Thymus (tissue), 11 donors: ENCODE measurements at regions not wholly inside any gene's neighbourhood (a gene's known extent, or its start where the extent isn't known, plus 50 kb on each side); places are given as distances from the start of the nearest gene placed in this dataset.

Experiments used
- DNase-seq, 9 donors: peaks; one replicate each; pipeline ENCODE4 v3.0.0-alpha.2; 2013; ENCODE audit warnings: low spot score in 9 of 9, low read depth in 6 of 9, missing footprints in 1 of 9
- H3K27ac ChIP-seq, 2 donors: one replicate each; pipeline ENCODE4 v1.5.1; 2013; ENCODE audit warnings: control low read depth in 1 of 2, low read depth in 1 of 2, low read length in 1 of 2, mild to moderate bottlenecking in 1 of 2, moderate library complexity in 1 of 2
- H3K27me3 ChIP-seq, 2 donors: one replicate each; pipeline ENCODE4 v1.5.1; 2013; ENCODE audit warnings: low read length in 1 of 2; ENCODE audit not compliant: control insufficient read depth in 2 of 2, insufficient read depth in 1 of 2
- H3K36me3 ChIP-seq, 2 donors: one replicate each; pipeline ENCODE4 v1.5.1; 2013; ENCODE audit warnings: low read length in 1 of 2, mild to moderate bottlenecking in 1 of 2, moderate library complexity in 1 of 2; ENCODE audit not compliant: control insufficient read depth in 2 of 2, insufficient read depth in 2 of 2
- H3K4me1 ChIP-seq, 2 donors: one replicate each; pipeline ENCODE4 v1.5.1; 2013; ENCODE audit warnings: low read length in 2 of 2; ENCODE audit not compliant: control insufficient read depth in 2 of 2, insufficient read depth in 2 of 2
- H3K4me3 ChIP-seq, 2 donors: one replicate each; pipeline ENCODE4 v1.5.1; 2013; ENCODE audit warnings: low read length in 2 of 2, control low read depth in 1 of 2, mild to moderate bottlenecking in 1 of 2
- H3K9me3 ChIP-seq, 2 donors: one replicate each; pipeline ENCODE4 v1.5.1; 2013; ENCODE audit warnings: low read length in 1 of 2, mild to moderate bottlenecking in 1 of 2; ENCODE audit not compliant: control insufficient read depth in 2 of 2, insufficient read depth in 1 of 2
- WGBS: extraction: QIAGEN DNeasy Blood & Tissue Kit; methylation state at CpG from one replicate; pipeline ENCODE4 v1.1.7; 2013; 5-methylcytosine and 5-hydroxymethylcytosine counted together
- donor health status: healthy.

DNA sequence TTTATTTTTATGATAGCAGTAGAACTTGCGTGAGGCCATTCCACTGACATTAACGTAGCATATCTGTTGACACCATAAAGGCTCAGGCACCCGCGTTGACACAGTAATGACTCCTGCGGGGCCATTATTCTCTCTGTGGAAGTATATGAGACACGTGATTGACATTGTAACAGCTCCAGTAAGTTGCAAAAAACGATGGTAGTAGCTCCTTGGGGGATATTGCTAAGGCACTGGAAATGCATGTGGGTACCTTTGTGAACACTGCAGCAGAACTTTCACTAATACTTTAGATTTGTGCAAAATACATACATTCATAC is 918.8 kb upstream of the CDH8 start:
- Histone ChIP-seq H3K9me3 (peaks cover 0 to 8% of the 10 kb centered on the region in 2 donors), H3K27ac (no peak overlapping the region), H3K27me3 (no peaks in the 10 kb centered on the region), H3K4me1 (no peaks in the 10 kb centered on the region), H3K36me3 (no peaks in the 10 kb centered on the region), H3K4me3 (no peak overlapping the region)
- 64% methylated on average over 7 of the region's 7 CpGs for WGBS
- DNase-seq, result no peak

DNA sequence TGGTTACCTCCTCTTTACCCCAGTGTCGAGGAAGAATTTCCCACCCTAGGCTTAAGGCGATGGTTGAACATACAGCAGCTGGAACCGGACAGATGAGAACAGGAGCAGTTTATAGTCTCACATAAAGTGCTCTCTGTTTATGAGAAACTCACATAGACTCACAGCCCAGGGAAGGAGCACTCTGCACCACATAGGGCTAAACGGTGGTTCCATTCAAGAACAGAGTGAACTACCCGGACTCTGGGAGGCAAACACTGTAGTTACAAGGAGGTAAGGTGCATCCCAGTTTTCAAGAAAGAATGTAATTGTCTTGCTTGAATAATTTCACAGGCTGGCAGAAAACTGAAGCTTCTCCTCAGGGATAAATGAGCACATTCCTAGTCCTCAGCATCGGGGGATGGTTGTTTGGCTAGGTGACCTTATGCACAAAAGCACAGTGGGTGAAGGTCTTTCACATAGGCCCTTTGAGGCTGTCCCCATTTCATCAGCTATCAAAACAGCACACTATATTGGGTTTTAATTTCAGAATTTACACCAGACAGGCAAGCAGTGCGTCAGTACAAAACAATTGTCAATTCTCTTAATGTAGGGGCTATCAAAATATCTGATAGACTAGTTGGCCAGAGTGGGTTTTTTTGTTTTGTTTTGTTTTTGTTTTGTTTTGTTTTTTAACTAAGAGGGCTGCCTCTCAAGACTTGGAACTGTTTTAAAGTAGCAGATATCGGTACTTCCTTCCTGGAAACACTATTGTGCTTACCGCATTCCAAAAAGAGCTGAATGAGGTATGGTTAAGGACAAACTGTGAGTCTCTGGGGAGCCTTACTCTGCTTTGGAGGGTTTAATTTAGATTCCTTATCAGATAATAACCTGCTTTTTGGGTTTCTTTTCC is 918.1 kb upstream of the CDH8 start:
- Histone ChIP-seq H3K4me1 (no peaks in the 10 kb centered on the region), H3K27ac (no peak overlapping the region), H3K9me3 (peaks cover 0 to 8% of the 10 kb centered on the region in 2 donors), H3K36me3 (no peaks in the 10 kb centered on the region), H3K4me3 (no peak overlapping the region), H3K27me3 (no peaks in the 10 kb centered on the region)
- no peak for DNase-seq
- 81% methylated on average over 9 of the region's 9 CpGs for WGBS

DNA sequence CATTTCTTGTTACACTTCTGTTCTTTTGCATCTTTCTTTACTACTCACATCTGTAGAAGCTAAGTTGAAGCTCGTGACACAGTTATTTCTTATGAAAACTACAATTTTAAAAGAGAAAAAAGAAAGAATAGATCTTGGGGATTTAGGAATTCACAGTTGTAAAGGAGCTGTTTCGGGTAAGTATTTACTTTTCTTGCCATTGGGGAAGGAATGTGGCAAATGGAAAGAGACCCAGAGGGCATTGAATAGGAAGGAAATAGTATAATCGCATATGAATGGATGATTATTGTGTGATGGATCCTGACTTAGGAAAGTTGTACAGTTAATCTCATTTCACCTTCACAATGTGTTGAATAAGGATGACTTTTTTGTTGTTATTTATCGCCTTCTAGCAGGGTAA is 914.1 kb upstream of the CDH8 start:
- Histone ChIP-seq H3K27me3 (no peaks in the 10 kb centered on the region), H3K4me3 (no peak overlapping the region), H3K36me3 (no peaks in the 10 kb centered on the region), H3K4me1 (no peaks in the 10 kb centered on the region), H3K9me3 (no peaks in the 10 kb centered on the region), H3K27ac (no peak overlapping the region)
- WGBS, result 77% methylated on average over 4 of the region's 4 CpGs
- DNase-seq, result no peak

DNA sequence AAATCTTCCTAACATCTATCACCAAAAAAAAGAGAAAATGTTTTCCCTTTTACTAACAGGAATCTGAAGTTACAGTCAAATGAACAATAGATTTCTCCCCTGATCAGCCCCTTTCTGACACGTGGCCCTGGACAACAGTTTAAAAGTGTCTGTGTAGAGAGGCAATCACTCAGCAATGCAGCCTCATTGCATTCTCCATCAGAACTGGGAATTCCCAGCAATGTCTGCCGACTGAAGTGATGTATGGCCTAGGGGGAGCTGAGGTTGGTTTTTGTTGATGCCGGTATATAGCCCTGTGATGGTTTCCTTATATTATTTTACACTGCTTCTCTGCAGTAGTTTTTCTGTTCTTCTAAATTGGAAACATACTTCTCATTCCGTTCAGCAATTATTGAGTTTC is 904.3 kb upstream of the CDH8 start:
- no peaks in the 10 kb centered on the region for H3K36me3 ChIP-seq
- no peak overlapping the region for H3K4me3 ChIP-seq
- no peaks in the 10 kb centered on the region for H3K9me3 ChIP-seq
- DNase-seq, result no peak
- no peak overlapping the region for H3K27ac ChIP-seq
- H3K27me3 ChIP-seq, result no peaks in the 10 kb centered on the region
- 66% methylated on average over 4 of the region's 4 CpGs for WGBS
- no peaks in the 10 kb centered on the region for H3K4me1 ChIP-seq

DNA sequence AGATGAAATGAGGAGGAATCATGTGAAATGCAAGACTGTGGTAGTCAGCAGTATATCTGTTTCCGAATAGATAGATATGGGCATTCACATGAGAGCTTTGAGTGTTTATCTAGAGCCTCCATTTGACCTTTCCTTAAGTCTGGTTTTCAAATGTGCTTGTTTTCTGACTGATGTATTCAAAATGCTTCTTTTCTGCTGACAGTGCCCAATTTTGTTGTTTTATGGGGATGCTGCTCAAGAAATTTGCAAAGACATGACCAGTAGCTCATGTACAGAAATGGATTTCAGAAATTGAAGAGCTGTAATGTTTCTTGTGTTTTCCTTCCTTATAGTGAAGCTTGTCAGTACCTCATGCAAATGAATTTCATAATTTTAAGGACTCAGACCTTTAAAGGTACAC is 903.4 kb upstream of the CDH8 start:
- Histone ChIP-seq H3K4me3 (no peak overlapping the region), H3K4me1 (no peaks in the 10 kb centered on the region), H3K9me3 (no peaks in the 10 kb centered on the region), H3K27ac (no peak overlapping the region), H3K27me3 (no peaks in the 10 kb centered on the region), H3K36me3 (no peaks in the 10 kb centered on the region)
- no peak for DNase-seq
- 91% methylated on average over 1 of the region's 1 CpG for WGBS

DNA sequence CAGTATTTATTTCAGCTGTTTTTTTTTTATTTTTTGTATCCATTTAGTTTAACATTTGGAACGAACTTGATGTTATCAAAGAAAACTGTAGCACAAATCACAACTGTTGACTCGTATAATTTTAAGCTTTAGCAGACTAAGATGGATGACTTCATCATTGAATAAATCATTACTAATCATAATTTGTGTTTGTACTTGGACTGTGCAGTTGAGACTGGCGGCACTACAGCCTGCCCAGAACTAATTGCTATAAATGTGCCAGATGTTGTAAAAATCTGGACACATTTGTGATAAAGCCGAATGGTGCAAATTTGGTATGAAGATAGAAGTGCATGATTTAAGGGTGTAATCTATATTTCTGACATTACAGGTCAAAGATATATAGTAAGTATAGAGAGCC is 897.7 kb upstream of the CDH8 start:
- WGBS, result 94% methylated on average over 4 of the region's 4 CpGs
- Histone ChIP-seq H3K4me1 (no peaks in the 10 kb centered on the region), H3K27ac (no peak overlapping the region), H3K36me3 (no peaks in the 10 kb centered on the region), H3K4me3 (no peak overlapping the region), H3K9me3 (no peaks in the 10 kb centered on the region), H3K27me3 (no peaks in the 10 kb centered on the region)
- DNase-seq, result no peak

DNA sequence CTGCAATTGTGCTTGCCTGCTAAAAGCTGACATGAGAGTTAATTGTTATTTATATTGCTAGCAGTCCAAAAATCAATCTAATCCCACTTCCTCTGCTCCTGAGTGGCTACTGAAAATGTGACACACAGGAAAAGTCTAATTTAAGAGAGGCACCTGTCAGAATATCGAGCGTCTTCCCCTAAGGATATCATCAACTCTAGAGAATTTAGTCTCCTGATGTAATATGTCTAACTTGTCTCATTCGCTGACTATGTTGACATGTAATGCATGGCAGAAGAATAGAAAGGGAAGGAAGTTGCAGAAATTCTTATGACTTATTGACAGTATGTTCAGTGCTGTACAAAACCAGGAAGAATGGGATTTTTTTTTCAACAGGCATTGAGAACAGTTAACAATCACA is 893.4 kb upstream of the CDH8 start:
- no peak overlapping the region for H3K4me3 ChIP-seq
- no peaks in the 10 kb centered on the region for H3K36me3 ChIP-seq
- no peaks in the 10 kb centered on the region for H3K9me3 ChIP-seq
- H3K4me1 ChIP-seq, result no peaks in the 10 kb centered on the region
- no peaks in the 10 kb centered on the region for H3K27me3 ChIP-seq
- no peak overlapping the region for H3K27ac ChIP-seq
- 11% methylated on average over 3 of the region's 3 CpGs for WGBS
- no peak for DNase-seq

DNA sequence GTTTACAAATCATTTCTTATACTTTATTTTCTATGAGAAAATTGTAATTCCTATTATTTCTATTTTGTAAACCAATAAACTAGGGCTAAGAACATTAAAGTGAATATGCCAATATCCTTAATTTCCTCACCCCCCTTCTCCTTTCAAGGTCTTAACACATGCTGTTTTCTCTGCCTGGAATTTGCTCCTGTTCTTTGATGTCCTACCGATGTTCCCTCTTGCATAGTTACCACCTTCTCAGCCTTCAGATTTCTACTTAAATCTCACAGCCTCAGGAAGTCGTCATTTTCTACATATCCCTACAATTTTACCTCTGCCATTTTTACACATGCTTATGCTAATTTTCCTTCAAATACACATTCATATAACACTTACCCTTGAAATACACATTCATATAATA is 890.9 kb upstream of the CDH8 start:
- DNase-seq, result no peak
- WGBS, result 77% methylated on average over 2 of the region's 2 CpGs
- Histone ChIP-seq H3K27me3 (no peaks in the 10 kb centered on the region), H3K9me3 (no peaks in the 10 kb centered on the region), H3K4me1 (no peaks in the 10 kb centered on the region), H3K36me3 (no peaks in the 10 kb centered on the region), H3K4me3 (no peak overlapping the region), H3K27ac (no peak overlapping the region)

DNA sequence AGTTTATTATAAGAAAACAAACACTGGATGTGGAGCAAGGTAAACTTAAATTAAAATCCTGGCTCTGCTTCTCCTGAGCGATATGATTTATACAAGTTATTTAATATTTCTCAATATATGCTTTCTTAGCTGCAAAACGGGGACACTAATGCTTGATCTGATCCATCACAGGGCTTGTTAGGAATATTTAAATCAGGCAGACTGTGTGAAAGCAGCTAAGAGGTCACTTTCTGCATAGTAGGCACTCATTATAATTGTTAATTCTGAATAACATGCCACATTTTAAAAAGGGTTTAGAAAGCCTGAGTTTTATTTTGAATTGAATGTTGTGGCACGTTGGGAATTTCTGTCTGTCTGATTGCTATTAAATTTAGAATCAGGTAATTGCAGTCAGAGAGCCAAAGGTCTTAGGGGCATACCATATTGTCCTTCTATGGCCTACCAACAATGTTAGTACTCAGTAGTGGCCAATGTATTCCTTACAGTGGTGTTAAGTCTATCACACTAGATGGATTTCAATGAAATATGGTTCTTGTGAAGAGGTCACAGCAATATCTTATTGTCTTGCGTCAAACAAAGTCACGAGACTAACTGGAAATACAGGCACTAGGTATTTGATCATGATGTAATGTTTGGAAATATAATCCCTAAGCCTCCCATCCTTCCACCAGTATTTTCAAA is 890.0 kb upstream of the CDH8 start:
- no peak for DNase-seq
- H3K27ac ChIP-seq, result no peak overlapping the region
- no peaks in the 10 kb centered on the region for H3K4me1 ChIP-seq
- H3K36me3 ChIP-seq, result no peaks in the 10 kb centered on the region
- H3K9me3 ChIP-seq, result no peaks in the 10 kb centered on the region
- H3K4me3 ChIP-seq, result no peak overlapping the region
- WGBS, result 89% methylated on average over 5 of the region's 5 CpGs
- no peaks in the 10 kb centered on the region for H3K27me3 ChIP-seq
